Glutamatergic neuron (in vitro differentiated cells): ENCODE measurements at regions not wholly inside any gene's neighbourhood (a gene's known extent, or its start where the extent isn't known, plus 50 kb on each side); places are given as distances from the start of the nearest gene placed in this dataset.

ENCODE experiments used
- DNase-seq: peaks from one replicate; pipeline ENCODE4 v3.0.0; 2022
- H3K27ac Mint-ChIP-seq: one replicate; pipeline ENCODE4 v1.8.0; 2020; ENCODE audit warnings: mild to moderate bottlenecking, mixed read lengths, inconsistent platforms; ENCODE audit not compliant: unreplicated experiment
- H3K27me3 Mint-ChIP-seq: one replicate; pipeline ENCODE4 v1.8.0; 2020; ENCODE audit warnings: mild to moderate bottlenecking, moderate library complexity, mixed read lengths, inconsistent platforms; ENCODE audit not compliant: unreplicated experiment
- H3K36me3 Mint-ChIP-seq: one replicate; pipeline ENCODE4 v1.8.0; 2020; ENCODE audit warnings: mild to moderate bottlenecking, mixed read lengths, inconsistent platforms; ENCODE audit not compliant: unreplicated experiment
- H3K4me1 Mint-ChIP-seq: one replicate; pipeline ENCODE4 v1.8.0; 2020; ENCODE audit warnings: mild to moderate bottlenecking, low read depth, mixed read lengths, inconsistent platforms; ENCODE audit not compliant: unreplicated experiment
- H3K4me3 Mint-ChIP-seq: one replicate; pipeline ENCODE4 v1.8.0; 2020; ENCODE audit warnings: mild to moderate bottlenecking, mixed read lengths, inconsistent platforms; ENCODE audit not compliant: unreplicated experiment
- H3K9me3 Mint-ChIP-seq: one replicate; pipeline ENCODE4 v1.8.0; 2020; ENCODE audit warnings: mild to moderate bottlenecking, moderate library complexity, mixed read lengths, inconsistent platforms; ENCODE audit not compliant: unreplicated experiment
- CTCF ChIP-seq: fragments of 200-600 bp; sonication (generic); IDR thresholded peaks from one replicate; pipeline ENCODE4 v1.5.0; 2021; ENCODE audit not compliant: partially characterized antibody, unreplicated experiment

DNA sequence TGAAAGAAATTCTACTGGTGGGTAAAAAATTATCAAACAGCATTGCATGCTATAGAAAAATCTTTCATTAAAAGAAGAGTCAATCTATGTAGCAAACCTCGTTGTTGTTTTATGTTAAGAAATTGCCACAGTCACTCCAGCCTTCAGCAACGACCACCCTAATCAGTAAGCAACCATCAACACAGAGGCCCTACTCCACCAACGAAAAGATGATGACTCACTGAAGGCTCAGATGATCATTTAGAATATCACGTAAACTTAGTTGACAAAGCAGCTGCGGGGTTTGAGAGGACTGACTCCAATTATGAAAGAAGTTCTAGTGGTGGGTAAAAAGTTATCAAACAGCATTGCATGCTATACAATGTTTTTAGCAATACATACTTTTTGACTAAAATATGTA lies 242.6 kb downstream of the DRD1 start:
- no peak for DNase-seq
- Mint-ChIP-seq H3K27ac (no peak overlapping the region), H3K36me3 (peaks cover 6% of the 10 kb centered on the region), H3K27me3 (no peaks in the 10 kb centered on the region), H3K4me3 (no peak overlapping the region), H3K4me1 (no peaks in the 10 kb centered on the region), H3K9me3 (peaks cover 2% of the 10 kb centered on the region)
- no peak for TF ChIP-seq CTCF

- Mint-ChIP-seq H3K4me1 (peaks cover 2% of the 10 kb centered on the region), H3K9me3 (peaks cover 6% of the 10 kb centered on the region), H3K27me3 (no peaks in the 10 kb centered on the region), H3K27ac (no peak overlapping the region), H3K36me3 (peaks cover 9% of the 10 kb centered on the region), H3K4me3 (no peak overlapping the region)
- DNase-seq = no peak
- no peak for TF ChIP-seq CTCF
Observed at GRCh38 chr5:175195698-175196656, 248.0 kb downstream of the DRD1 start.

DNA sequence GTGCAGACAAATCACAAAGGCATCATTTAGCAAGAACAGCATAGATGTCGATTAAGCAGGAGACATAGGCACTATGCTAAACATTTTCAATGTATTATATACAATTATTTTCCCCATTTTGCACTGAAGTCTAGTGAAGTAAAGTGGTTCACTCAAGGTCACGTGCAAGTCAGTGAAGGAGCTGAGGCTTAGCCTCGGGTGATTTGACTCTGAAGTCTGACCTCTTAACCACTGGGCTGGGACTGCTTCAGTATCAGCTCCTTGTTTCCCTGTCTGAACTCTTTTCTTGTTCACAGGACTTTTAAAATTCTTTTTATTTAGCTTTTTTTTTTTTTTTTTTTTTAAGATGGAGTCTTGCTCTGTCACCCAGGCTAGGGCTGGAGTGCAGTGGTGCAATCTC lies 262.7 kb downstream of the DRD1 start:
- no peaks in the 10 kb centered on the region for H3K4me1 Mint-ChIP-seq
- no peak for TF ChIP-seq CTCF
- no peak for DNase-seq
- no peaks in the 10 kb centered on the region for H3K27me3 Mint-ChIP-seq
- no peaks in the 10 kb centered on the region for H3K36me3 Mint-ChIP-seq
- H3K9me3 Mint-ChIP-seq = no peaks in the 10 kb centered on the region
- H3K4me3 Mint-ChIP-seq = no peak overlapping the region
- H3K27ac Mint-ChIP-seq = no peak overlapping the region

GRCh38 chr5:175170899-175171298 lies 273.1 kb downstream of the DRD1 start:
- DNase-seq = no peak
- no peaks in the 10 kb centered on the region for H3K4me1 Mint-ChIP-seq
- no peaks in the 10 kb centered on the region for H3K36me3 Mint-ChIP-seq
- H3K4me3 Mint-ChIP-seq = no peak overlapping the region
- H3K9me3 Mint-ChIP-seq = no peaks in the 10 kb centered on the region
- no peaks in the 10 kb centered on the region for H3K27me3 Mint-ChIP-seq
- no peak for TF ChIP-seq CTCF
- H3K27ac Mint-ChIP-seq = no peak overlapping the region

- H3K9me3 Mint-ChIP-seq = no peaks in the 10 kb centered on the region
- no peaks in the 10 kb centered on the region for H3K36me3 Mint-ChIP-seq
- H3K4me3 Mint-ChIP-seq = no peak overlapping the region
Observed at GRCh38 chr5:175168882-175169507, 275.0 kb downstream of the DRD1 start.

More at GRCh38 chr5:175168882-175169507, 275.0 kb downstream of the DRD1 start:
- Mint-ChIP-seq H3K27me3 (peaks cover 2% of the 10 kb centered on the region), H3K4me1 (no peaks in the 10 kb centered on the region), H3K27ac (no peak overlapping the region)
- DNase-seq = no peak
- no peak for TF ChIP-seq CTCF
